Uterus (tissue), 3 donors: ENCODE measurements at regions not wholly inside any gene's neighbourhood (a gene's known extent, or its start where the extent isn't known, plus 50 kb on each side); places are given as distances from the start of the nearest gene placed in this dataset.

Experiments used
- DNase-seq, 2 donors: peaks; one replicate each; pipeline ENCODE4 v3.0.0-alpha.2; 2019 to 2020
- H3K27ac ChIP-seq, 2 donors: fragments of 200-600 bp; sonication (generic); 1 replicate in 1 of 2; 2 replicates in 1 of 2; pipeline ENCODE4 v1.5.1; 2016 to 2018
- H3K27me3 ChIP-seq, 2 donors: fragments of 200-600 bp; sonication (generic); one replicate each; pipeline ENCODE4 v1.5.1; 2018 to 2019; ENCODE audit warnings: control low read depth in 1 of 2
- H3K36me3 ChIP-seq, 2 donors: fragments of 200-600 bp; sonication (generic); one replicate each; pipeline ENCODE4 v1.5.1; 2019; ENCODE audit warnings: control low read depth in 1 of 2
- H3K4me1 ChIP-seq, 2 donors: fragments of 200-600 bp; sonication (generic); one replicate each; pipeline ENCODE4 v1.5.1; 2018 to 2019; ENCODE audit warnings: control low read depth in 1 of 2
- H3K4me3 ChIP-seq, 2 donors: fragments of 200-600 bp; sonication (generic); 1 replicate in 1 of 2; 2 replicates in 1 of 2; pipeline ENCODE4 v1.5.1; 2018 to 2019; ENCODE audit warnings: mild to moderate bottlenecking in 1 of 2
- H3K9me3 ChIP-seq, 2 donors: fragments of 200-600 bp; sonication (generic); one replicate each; pipeline ENCODE4 v1.5.1; 2019; ENCODE audit warnings: control low read depth in 1 of 2
- CTCF ChIP-seq, 4 experiments: fragments of 200-600 bp in 2 of 4; fragments of 450-650 bp in 2 of 4; sonication (generic) in 2 of 4; IDR thresholded peaks; one replicate each; pipeline ENCODE4 v1.5.1; 2016 to 2019; ENCODE audit warnings: antibody characterized with exemption in 4 of 4, mild to moderate bottlenecking in 2 of 4, moderate library complexity in 1 of 4
- POLR2A ChIP-seq, 2 donors: fragments of 450-650 bp; IDR thresholded peaks; one replicate each; pipeline ENCODE4 v1.6.1; 2016; ENCODE audit warnings: antibody characterized with exemption in 2 of 2, mild to moderate bottlenecking in 1 of 2, moderate library complexity in 1 of 2
- intact Hi-C: fragments of 100-400 bp; cut with DNase I; formaldehyde crosslinking; loops from one replicate; pipeline ENCODE4 v1.15.1; 2023; ENCODE audit warnings: low total_unique reads
- donor health status: DM: yes; HTN: yes; CAD: no.

- Histone ChIP-seq H3K36me3 (no peaks in the 10 kb centered on the region), H3K4me1 (no peaks in the 10 kb centered on the region), H3K27me3 (no peaks in the 10 kb centered on the region), H3K27ac (no peak overlapping the region), H3K4me3 (no peak overlapping the region), H3K9me3 (no peaks in the 10 kb centered on the region)
- no peak for DNase-seq
- TF ChIP-seq POLR2A (IDR thresholded peaks at IDR 0.05) = no peak
- TF ChIP-seq CTCF (IDR thresholded peaks at IDR 0.05) = no peak
- intact Hi-C loops = no loop called here
Measured at GRCh38 chr18:77455004-77455403, 205.4 kb downstream of the GALR1 start.

GRCh38 chr18:77457681-77458080 lies 208.0 kb downstream of the GALR1 start:
- Histone ChIP-seq H3K4me3 (no peak overlapping the region), H3K27me3 (no peaks in the 10 kb centered on the region), H3K27ac (no peak overlapping the region), H3K4me1 (no peaks in the 10 kb centered on the region), H3K9me3 (no peaks in the 10 kb centered on the region), H3K36me3 (no peaks in the 10 kb centered on the region)
- TF ChIP-seq POLR2A (IDR thresholded peaks at IDR 0.05) = no peak
- TF ChIP-seq CTCF (IDR thresholded peaks at IDR 0.05) = no peak
- DNase-seq = no peak
- intact Hi-C loops = no loop called here

GRCh38 chr18:77461062-77461688 lies 211.5 kb downstream of the GALR1 start:
- H3K4me1 ChIP-seq = no peaks in the 10 kb centered on the region
- TF ChIP-seq POLR2A (IDR thresholded peaks at IDR 0.05) (no peak), CTCF (IDR thresholded peaks at IDR 0.05) (no peak)
- no peaks in the 10 kb centered on the region for H3K9me3 ChIP-seq
- DNase-seq = peak; percentile 33 to 59
- no peaks in the 10 kb centered on the region for H3K36me3 ChIP-seq
- H3K27me3 ChIP-seq = no peaks in the 10 kb centered on the region
- intact Hi-C loops = no loop called here
- peak overlapping the region in 1 of 2 donors; percentile 8 for H3K27ac ChIP-seq
- H3K4me3 ChIP-seq = no peak overlapping the region

- DNase-seq = no peak
- Histone ChIP-seq H3K4me3 (no peak overlapping the region), H3K27me3 (no peaks in the 10 kb centered on the region), H3K4me1 (no peaks in the 10 kb centered on the region), H3K9me3 (no peaks in the 10 kb centered on the region), H3K36me3 (no peaks in the 10 kb centered on the region), H3K27ac (no peak overlapping the region)
- intact Hi-C loops = no loop called here
- TF ChIP-seq POLR2A (IDR thresholded peaks at IDR 0.05) (no peak), CTCF (IDR thresholded peaks at IDR 0.05) (no peak)
Measured at GRCh38 chr18:77464917-77465316, 215.3 kb downstream of the GALR1 start.

GRCh38 chr18:77466890-77467289 lies 217.2 kb downstream of the GALR1 start:
- no peak overlapping the region for H3K27ac ChIP-seq
- H3K27me3 ChIP-seq = no peaks in the 10 kb centered on the region
- no peaks in the 10 kb centered on the region for H3K4me1 ChIP-seq
- DNase-seq = no peak
- TF ChIP-seq POLR2A (IDR thresholded peaks at IDR 0.05) (no peak), CTCF (IDR thresholded peaks at IDR 0.05) (no peak)
- intact Hi-C loops = no loop called here
- H3K4me3 ChIP-seq = no peak overlapping the region
- no peaks in the 10 kb centered on the region for H3K36me3 ChIP-seq
- H3K9me3 ChIP-seq = no peaks in the 10 kb centered on the region
